ENCODE measurements at regions not wholly inside any gene's neighbourhood (a gene's known extent, or its start where the extent isn't known, plus 50 kb on each side); places are given as distances from the start of the nearest gene placed in this dataset.

DNA sequence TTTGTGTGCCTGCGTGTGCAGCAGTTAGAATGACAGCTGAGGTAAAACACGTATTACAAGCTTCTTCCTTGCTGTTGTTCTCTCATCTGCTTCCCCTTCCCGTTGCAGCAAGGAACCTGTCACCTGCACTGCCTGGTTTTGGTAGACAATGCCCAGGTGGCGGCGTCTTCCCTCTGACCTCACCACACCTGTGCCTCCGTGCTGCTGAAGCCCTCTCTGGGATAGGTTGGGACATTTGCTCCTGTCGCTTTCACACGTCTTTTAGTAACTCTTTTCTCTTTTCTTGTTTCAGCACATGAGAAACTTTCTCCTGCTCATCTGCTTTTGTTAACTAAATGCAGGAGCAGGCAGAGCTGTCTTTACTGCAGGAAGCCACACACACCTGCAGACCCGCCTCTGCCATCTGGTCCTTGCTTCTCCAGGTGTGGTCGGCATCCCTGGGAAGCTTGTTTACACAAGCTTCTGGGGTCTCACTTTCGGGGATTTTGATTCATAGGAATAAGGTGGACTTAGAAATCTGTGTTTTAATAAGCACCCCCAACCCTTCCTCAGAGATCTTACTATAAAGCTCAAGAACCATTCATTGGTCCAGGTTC lies 60.7 kb upstream of the EXOC6 start:
- TF ChIP-seq, protein P1, sequence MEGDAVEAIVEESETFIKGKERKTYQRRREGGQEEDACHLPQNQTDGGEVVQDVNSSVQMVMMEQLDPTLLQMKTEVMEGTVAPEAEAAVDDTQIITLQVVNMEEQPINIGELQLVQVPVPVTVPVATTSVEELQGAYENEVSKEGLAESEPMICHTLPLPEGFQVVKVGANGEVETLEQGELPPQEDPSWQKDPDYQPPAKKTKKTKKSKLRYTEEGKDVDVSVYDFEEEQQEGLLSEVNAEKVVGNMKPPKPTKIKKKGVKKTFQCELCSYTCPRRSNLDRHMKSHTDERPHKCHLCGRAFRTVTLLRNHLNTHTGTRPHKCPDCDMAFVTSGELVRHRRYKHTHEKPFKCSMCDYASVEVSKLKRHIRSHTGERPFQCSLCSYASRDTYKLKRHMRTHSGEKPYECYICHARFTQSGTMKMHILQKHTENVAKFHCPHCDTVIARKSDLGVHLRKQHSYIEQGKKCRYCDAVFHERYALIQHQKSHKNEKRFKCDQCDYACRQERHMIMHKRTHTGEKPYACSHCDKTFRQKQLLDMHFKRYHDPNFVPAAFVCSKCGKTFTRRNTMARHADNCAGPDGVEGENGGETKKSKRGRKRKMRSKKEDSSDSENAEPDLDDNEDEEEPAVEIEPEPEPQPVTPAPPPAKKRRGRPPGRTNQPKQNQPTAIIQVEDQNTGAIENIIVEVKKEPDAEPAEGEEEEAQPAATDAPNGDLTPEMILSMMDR (IDR thresholded peaks at IDR 0.05), result no peak
- no peak for TF ChIP-seq POLR2A (IDR thresholded peaks at IDR 0.05)

Data from uterus (tissue), 2 donors.